Spinal cord (tissue), 9 donors: ENCODE measurements at regions not wholly inside any gene's neighbourhood (a gene's known extent, or its start where the extent isn't known, plus 50 kb on each side); places are given as distances from the start of the nearest gene placed in this dataset.

Experiments used
- DNase-seq, 6 donors: peaks; one replicate each; pipeline versions ENCODE4 v3.0.0 to v3.0.0-alpha.2; 2013 to 2015; ENCODE audit warnings: low spot score in 6 of 6, low read depth in 4 of 6
- H3K27ac ChIP-seq: one replicate; pipeline ENCODE4 v1.5.1; 2013; ENCODE audit warnings: low read depth, low read length, control low read depth
- H3K27me3 ChIP-seq: one replicate; pipeline ENCODE4 v1.6.1; 2013; ENCODE audit warnings: low read length; ENCODE audit not compliant: control insufficient read depth, insufficient read depth
- H3K36me3 ChIP-seq: one replicate; pipeline ENCODE4 v1.6.1; 2013; ENCODE audit warnings: low read length; ENCODE audit not compliant: control insufficient read depth, insufficient read depth
- H3K4me1 ChIP-seq: one replicate; pipeline ENCODE4 v1.6.1; 2013; ENCODE audit warnings: low read length; ENCODE audit not compliant: control insufficient read depth, insufficient read depth
- H3K4me3 ChIP-seq: one replicate; pipeline ENCODE4 v1.5.1; 2013; ENCODE audit warnings: low read depth, low read length, control low read depth
- H3K9me3 ChIP-seq: one replicate; pipeline ENCODE4 v1.6.1; 2013; ENCODE audit warnings: low read length; ENCODE audit not compliant: control insufficient read depth, insufficient read depth
- WGBS: methylation state at CpG from one replicate; pipeline ENCODE4 v1.1.5; 2013; ENCODE audit warnings: missing lambda C conversion rate; ENCODE audit not compliant: insufficient coverage; 5-methylcytosine and 5-hydroxymethylcytosine counted together
- donor health status: healthy.

DNA sequence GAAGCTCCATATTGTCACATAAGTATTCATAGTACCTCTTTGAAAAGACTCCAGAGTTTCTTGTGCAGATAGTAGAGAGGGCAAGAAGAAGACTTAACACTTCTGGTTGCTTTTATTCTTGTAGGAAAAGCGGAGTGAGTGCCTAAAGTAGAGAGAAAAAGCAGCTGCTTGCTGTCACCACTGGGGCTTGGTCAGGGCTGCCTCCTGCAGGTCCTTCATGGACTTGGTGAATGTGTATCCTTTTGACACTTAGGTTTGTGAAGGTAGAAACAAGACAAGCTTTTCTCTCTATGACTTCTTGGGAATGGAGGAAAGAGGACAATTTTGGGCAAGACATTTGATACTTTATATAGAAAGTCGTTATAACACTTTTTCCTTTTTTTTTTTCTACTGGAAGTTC lies 312.8 kb upstream of the FANCL start:
- Histone ChIP-seq H3K9me3 (no peaks in the 10 kb centered on the region), H3K4me3 (no peak overlapping the region), H3K4me1 (no peaks in the 10 kb centered on the region), H3K27me3 (no peaks in the 10 kb centered on the region), H3K27ac (no peak overlapping the region), H3K36me3 (no peaks in the 10 kb centered on the region)
- DNase-seq: no peak
- WGBS: 75% methylated on average over 1 of the region's 2 CpGs

DNA sequence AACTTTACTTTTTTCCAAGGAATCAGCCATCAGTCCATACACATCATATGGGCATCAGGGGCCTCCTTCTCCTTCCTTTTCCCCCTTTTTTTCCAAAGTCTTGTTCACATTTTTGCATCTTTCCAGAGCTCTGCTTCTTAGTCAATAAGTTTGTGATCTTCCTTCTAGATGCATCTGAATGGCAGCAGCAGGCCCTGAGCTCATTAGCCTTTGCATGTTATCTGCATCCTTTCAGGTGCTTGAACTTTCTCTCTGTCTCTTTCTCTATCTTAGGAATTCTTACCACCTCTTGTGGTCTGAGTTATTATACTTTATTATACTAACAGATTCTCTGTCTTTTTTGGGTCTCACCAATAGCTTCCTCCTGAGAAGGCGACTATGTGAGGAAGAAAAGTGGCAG lies 312.4 kb upstream of the FANCL start:
- Histone ChIP-seq H3K36me3 (no peaks in the 10 kb centered on the region), H3K27ac (no peak overlapping the region), H3K9me3 (no peaks in the 10 kb centered on the region), H3K4me1 (no peaks in the 10 kb centered on the region), H3K27me3 (no peaks in the 10 kb centered on the region), H3K4me3 (no peak overlapping the region)
- no peak for DNase-seq
- WGBS: no CpG with 5 or more reads among the region's 1 CpG

DNA sequence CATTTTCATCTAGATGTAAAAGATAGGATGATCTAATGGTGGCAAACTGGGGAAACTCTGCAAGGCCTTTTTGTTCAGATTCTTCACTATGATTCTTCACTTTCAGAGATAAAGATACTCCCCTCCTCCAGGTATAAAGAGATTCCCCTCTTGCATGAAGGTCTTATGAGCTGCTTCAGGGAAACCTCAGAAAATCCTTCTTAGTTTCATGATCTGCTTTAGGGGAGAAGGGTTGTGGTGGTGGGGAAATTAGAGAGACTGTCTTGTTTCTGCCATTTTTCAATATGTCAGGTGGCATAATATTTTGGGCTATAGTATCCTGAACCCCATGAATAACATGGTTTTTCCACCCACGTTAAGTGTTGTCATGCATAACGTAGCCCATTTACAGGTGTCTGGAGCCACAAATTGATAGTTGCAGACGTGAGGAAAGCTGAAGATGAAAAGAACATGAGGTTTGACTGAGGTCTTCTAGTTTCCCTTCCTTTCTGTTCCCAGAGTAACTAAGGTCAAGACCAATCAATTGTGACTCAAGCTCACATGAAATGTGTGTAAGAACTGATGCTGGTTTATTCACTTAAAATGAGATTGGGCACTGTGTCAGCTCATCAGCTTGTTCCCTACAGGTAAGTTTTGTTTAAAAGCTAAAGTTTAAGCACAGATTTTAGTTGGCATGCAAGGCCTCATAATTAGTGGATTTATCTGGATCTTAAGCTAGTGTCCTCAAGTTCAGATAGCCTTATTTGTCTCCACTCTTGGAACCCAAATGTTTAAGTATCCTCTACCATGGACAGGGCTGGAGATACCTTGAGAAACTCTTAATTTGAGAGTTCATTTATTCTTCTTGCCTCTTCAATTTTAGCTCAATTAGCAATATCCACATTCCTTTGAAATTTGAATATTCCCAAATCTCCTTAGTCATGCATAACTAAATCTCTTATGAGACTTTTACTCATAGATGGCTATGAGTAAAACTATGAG lies 304.5 kb upstream of the FANCL start:
- Histone ChIP-seq H3K36me3 (no peaks in the 10 kb centered on the region), H3K4me3 (no peak overlapping the region), H3K9me3 (no peaks in the 10 kb centered on the region), H3K27ac (no peak overlapping the region), H3K27me3 (no peaks in the 10 kb centered on the region), H3K4me1 (no peaks in the 10 kb centered on the region)
- 100% methylated on average over 3 of the region's 3 CpGs for WGBS
- no peak for DNase-seq

DNA sequence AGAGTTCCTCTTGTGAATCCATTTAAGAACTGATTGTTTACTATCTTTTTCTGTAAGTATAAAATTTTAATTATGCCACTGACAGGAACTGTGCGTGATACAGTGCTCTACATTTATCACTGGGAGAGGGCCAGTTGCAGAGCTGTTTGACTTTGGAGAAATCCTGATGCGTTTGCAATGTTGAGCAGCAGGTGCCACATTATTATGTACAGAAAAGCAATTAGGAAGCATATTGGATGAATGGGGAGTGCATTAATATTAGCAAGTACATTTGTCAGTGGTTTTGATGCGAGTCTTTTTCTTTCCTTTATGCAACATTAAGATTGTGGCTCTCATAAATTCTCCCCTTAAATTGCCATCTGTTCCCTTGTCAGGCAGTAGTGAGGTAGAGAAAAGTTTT lies 302.3 kb upstream of the FANCL start:
- H3K9me3 ChIP-seq: no peaks in the 10 kb centered on the region
- no peaks in the 10 kb centered on the region for H3K27me3 ChIP-seq
- H3K4me1 ChIP-seq: no peaks in the 10 kb centered on the region
- WGBS: no CpG with 5 or more reads among the region's 3 CpGs
- no peaks in the 10 kb centered on the region for H3K36me3 ChIP-seq
- DNase-seq: peak in 2 of 6 donors; percentile 40 to 81
- no peak overlapping the region for H3K27ac ChIP-seq
- H3K4me3 ChIP-seq: no peak overlapping the region

DNA sequence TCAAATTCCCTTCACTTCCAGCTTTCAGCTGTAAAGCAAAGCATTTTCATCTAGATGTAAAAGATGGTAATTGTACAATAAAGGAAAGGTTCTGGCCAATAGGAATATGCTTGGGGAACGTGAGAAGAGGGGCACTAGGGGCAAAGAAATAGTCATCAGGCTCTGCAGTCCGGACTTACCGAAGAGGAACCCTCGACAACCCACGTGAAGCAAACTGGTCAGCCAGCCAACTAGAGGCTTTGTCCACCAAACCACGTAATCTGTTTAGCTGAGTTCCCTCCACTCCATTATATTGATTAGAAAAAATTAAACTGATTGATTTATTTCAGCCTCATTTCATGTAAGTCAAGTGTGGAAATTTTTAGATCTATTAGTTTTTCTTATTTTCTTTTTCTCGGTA lies 300.4 kb upstream of the FANCL start:
- Histone ChIP-seq H3K27ac (no peak overlapping the region), H3K36me3 (no peaks in the 10 kb centered on the region), H3K4me1 (no peaks in the 10 kb centered on the region), H3K27me3 (no peaks in the 10 kb centered on the region), H3K9me3 (no peaks in the 10 kb centered on the region), H3K4me3 (no peak overlapping the region)
- DNase-seq: peak in 2 of 6 donors; percentile 39 to 54
- WGBS: 40% methylated on average over 1 of the region's 7 CpGs

DNA sequence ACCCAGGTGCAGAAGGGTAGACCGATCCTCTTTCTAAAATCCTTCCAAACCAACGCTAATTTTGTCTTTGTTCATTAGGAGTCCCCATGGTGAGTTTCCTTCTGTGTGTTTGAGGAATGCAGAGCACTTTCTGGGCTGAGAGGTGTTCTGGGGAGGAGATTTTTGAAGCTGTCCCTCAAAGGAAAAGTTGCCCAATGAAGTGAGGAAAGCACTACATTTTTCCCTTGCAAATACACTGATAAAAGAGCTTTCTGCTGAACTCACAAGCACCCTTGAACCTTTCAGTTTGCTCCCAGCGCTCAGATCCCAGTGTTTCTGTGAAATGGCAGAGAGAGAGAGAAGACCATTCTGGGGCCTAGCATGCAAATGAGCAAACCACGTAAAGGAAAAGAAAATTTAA lies 299.6 kb upstream of the FANCL start:
- Histone ChIP-seq H3K36me3 (no peaks in the 10 kb centered on the region), H3K4me3 (no peak overlapping the region), H3K9me3 (no peaks in the 10 kb centered on the region), H3K27me3 (no peaks in the 10 kb centered on the region), H3K27ac (no peak overlapping the region), H3K4me1 (no peaks in the 10 kb centered on the region)
- peak in 2 of 6 donors; percentile 53 to 79 for DNase-seq
- no CpG with 5 or more reads among the region's 4 CpGs for WGBS

DNA sequence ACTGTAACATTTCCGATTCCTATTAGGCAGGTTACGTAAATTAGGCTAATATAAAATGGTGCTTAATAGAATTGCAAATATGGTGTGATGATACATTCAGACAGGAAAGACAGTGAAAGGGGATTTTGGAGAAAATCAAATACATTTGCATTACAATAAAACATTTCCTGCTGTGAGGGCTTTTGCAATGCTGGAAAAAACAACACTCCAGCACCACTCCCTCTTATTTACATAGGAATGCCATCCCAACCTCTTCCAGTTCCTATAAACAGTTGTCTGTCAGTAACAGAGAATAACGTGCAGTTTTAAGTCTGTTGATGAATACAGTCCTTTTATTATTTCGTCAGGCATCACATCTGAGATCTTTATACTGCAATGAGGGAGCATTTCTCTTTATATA lies 298.8 kb upstream of the FANCL start:
- H3K4me1 ChIP-seq: no peaks in the 10 kb centered on the region
- H3K36me3 ChIP-seq: no peaks in the 10 kb centered on the region
- H3K27ac ChIP-seq: no peak overlapping the region
- WGBS: no CpG with 5 or more reads among the region's 4 CpGs
- H3K4me3 ChIP-seq: no peak overlapping the region
- no peaks in the 10 kb centered on the region for H3K9me3 ChIP-seq
- H3K27me3 ChIP-seq: no peaks in the 10 kb centered on the region
- DNase-seq: peak in 2 of 6 donors; percentile 58 to 78

DNA sequence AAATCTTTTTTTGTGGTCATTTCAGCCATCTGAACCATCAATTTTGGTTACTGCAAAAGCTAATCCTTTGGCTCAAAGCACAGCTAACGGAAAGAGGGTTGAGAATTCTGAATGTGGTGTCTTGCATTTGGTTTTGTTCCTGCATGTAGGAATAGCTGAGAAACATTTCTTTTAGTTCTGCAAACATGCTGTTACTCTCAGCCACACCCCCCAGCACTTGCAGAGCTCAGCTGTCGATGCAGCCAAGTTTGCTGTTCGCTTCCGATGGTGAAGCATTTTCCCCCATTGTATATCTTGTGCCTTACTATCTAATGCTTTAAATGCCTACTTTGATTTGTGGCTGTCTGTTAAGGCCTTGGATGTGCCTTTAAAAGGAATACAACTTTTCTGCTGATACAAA lies 294.9 kb upstream of the FANCL start:
- peak in 2 of 6 donors; percentile 54 to 65 for DNase-seq
- H3K4me3 ChIP-seq: no peak overlapping the region
- no peaks in the 10 kb centered on the region for H3K27me3 ChIP-seq
- no peaks in the 10 kb centered on the region for H3K4me1 ChIP-seq
- H3K36me3 ChIP-seq: no peaks in the 10 kb centered on the region
- H3K9me3 ChIP-seq: no peaks in the 10 kb centered on the region
- no peak overlapping the region for H3K27ac ChIP-seq
- no CpG with 5 or more reads among the region's 4 CpGs for whole genome bisulfite sequencing

DNA sequence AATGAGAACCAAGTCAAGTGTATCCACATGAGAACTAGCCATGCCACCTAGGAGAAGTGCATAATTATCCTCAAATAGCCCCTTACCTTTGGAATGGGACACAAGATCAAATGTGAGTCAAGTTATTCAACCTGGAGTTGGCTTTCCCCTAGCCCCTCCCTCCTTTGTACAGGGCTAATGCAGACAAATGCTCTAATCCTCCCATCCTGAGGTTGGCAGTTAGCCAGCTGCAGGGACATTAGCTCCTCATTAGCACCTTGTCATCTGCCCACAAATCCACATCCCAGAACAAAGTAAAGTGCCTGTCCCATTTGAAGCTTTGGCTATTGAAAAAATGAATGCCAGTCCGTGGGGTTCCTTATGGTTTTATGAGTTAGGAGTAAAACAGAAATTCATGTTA lies 294.1 kb upstream of the FANCL start:
- DNase-seq: peak in 2 of 6 donors; percentile 41 to 54
- H3K27ac ChIP-seq: no peak overlapping the region
- H3K27me3 ChIP-seq: no peaks in the 10 kb centered on the region
- H3K36me3 ChIP-seq: no peaks in the 10 kb centered on the region
- H3K4me1 ChIP-seq: no peaks in the 10 kb centered on the region
- no peaks in the 10 kb centered on the region for H3K9me3 ChIP-seq
- no CpG with 5 or more reads among the region's 1 CpG for WGBS
- H3K4me3 ChIP-seq: no peak overlapping the region

DNA sequence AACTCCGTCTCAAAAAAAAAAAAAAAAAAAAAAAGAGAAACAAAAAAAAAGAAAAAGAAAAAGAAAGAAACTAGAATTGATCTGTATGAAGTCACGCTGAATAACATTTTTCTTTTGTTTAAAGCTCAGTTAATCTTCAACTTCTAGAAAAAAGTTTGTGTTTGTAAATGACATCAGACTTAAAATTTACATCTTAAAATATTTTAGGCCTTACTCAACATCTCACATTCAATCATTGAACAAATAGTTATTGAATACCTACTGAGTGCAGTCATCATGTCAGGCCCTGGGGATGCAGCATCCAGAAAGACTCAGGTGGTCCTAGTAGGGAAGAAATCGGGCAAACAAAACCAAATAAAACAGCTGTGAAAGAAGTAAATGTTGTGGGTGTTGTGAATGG lies 292.3 kb upstream of the FANCL start:
- no peak for DNase-seq
- Histone ChIP-seq H3K36me3 (no peaks in the 10 kb centered on the region), H3K4me1 (no peaks in the 10 kb centered on the region), H3K4me3 (no peak overlapping the region), H3K9me3 (no peaks in the 10 kb centered on the region), H3K27ac (no peak overlapping the region), H3K27me3 (no peaks in the 10 kb centered on the region)
- 83% methylated on average over 1 of the region's 3 CpGs for WGBS
